H1 (cell line): ENCODE measurements at regions not wholly inside any gene's neighbourhood (a gene's known extent, or its start where the extent isn't known, plus 50 kb on each side); places are given as distances from the start of the nearest gene placed in this dataset.

Experiments
- CTCF ChIA-PET: fragments of 300-600 bp; sonication (Branson Sonifier 250); formaldehyde crosslinking; loops from one replicate; lab custom pipeline; 2021; ENCODE audit not compliant: partially characterized antibody; lab: Charles Lee
- POLR2A ChIA-PET: fragments of 300-600 bp; sonication (Branson Sonifier 250); formaldehyde crosslinking; loops from one replicate; lab custom pipeline; 2021; ENCODE audit warnings: inconsistent platforms; ENCODE audit not compliant: partially characterized antibody; lab: Charles Lee
- DNase-seq, 2 experiments: peaks; one replicate each; pipeline versions ENCODE4 v3.0.0 to v3.0.0-alpha.2; 2010 to 2022; ENCODE audit warnings: low spot score in 2 of 2, low read depth in 1 of 2, mixed read lengths in 1 of 2
- FAIRE-seq: peaks from 2 replicates; lab custom pipeline; 2011; peaks lifted over from hg19 to GRCh38; lab: Jason Lieb, UNC
- H2AFZ ChIP-seq: 2 replicates; pipeline ENCODE4 v1.8.1; 2012; ENCODE audit warnings: low read length, inconsistent platforms
- H2AK5ac ChIP-seq: 2 replicates; pipeline ENCODE4 v1.6.1; 2013; ENCODE audit warnings: low read depth, low read length
- H2BK120ac ChIP-seq: replicated peaks from 2 replicates; pipeline ENCODE3; 2013; ENCODE audit warnings: low read depth, low read length, inconsistent platforms
- H2BK12ac ChIP-seq: 2 replicates; pipeline ENCODE4 v1.6.1; 2013; ENCODE audit warnings: low read depth, low read length
- H2BK15ac ChIP-seq: 2 replicates; pipeline ENCODE4 v1.6.1; 2013; ENCODE audit warnings: low read length
- H2BK20ac ChIP-seq: 2 replicates; pipeline ENCODE4 v1.6.1; 2013; ENCODE audit warnings: low read length
- H2BK5ac ChIP-seq: 2 replicates; pipeline ENCODE4 v1.6.1; 2013; ENCODE audit warnings: low read depth, low read length
- H3K14ac ChIP-seq: 2 replicates; pipeline ENCODE4 v1.6.1; 2013; ENCODE audit warnings: inconsistent platforms; ENCODE audit not compliant: insufficient read length
- H3K18ac ChIP-seq: 2 replicates; pipeline ENCODE4 v1.6.1; 2013; ENCODE audit warnings: low read length; ENCODE audit errors: extremely low read depth
- H3K23ac ChIP-seq: 2 replicates; pipeline ENCODE4 v1.6.1; 2013; ENCODE audit warnings: inconsistent platforms; ENCODE audit not compliant: insufficient read length
- H3K23me2 ChIP-seq: 2 replicates; pipeline ENCODE4 v1.6.1; 2013; ENCODE audit warnings: low read depth, low read length
- H3K27ac ChIP-seq: 2 replicates; pipeline ENCODE4 v1.6.1; 2011; ENCODE audit warnings: low read depth, low read length, inconsistent platforms
- H3K27me3 ChIP-seq, 4 experiments: replicated peaks in 1 of 4; 1 replicate in 1 of 4; 2 replicates in 3 of 4; pipeline versions ENCODE4 v1.6.1 to v1.8.1; 2011 to 2013; ENCODE audit warnings: low read length in 3 of 4, mild to moderate bottlenecking in 3 of 4, inconsistent platforms in 2 of 4, mixed read lengths in 2 of 4, moderate library complexity in 1 of 4; ENCODE audit not compliant: control insufficient read depth in 3 of 4, insufficient read depth in 3 of 4; ENCODE audit errors: extremely low read depth in 1 of 4
- H3K36me3 ChIP-seq, 4 experiments: 2 replicates each; pipeline versions ENCODE4 v1.6.1 to v1.8.1; 2011 to 2013; ENCODE audit warnings: mild to moderate bottlenecking in 4 of 4, low read length in 3 of 4, moderate library complexity in 2 of 4, control low read depth in 1 of 4, inconsistent platforms in 1 of 4; ENCODE audit not compliant: insufficient read depth in 4 of 4, control insufficient read depth in 2 of 4
- H3K4ac ChIP-seq: replicated peaks from 2 replicates; pipeline ENCODE3; 2013; ENCODE audit warnings: low read length, low read depth, mixed read lengths, inconsistent platforms; ENCODE audit not compliant: insufficient read length
- H3K4me1 ChIP-seq, 4 experiments: replicated peaks in 1 of 4; 1 replicate in 1 of 4; 2 replicates in 3 of 4; pipeline versions ENCODE4 v1.6.1 to v1.8.1; 2011 to 2013; ENCODE audit warnings: low read length in 3 of 4, inconsistent platforms in 2 of 4, mixed read lengths in 1 of 4; ENCODE audit not compliant: insufficient read depth in 4 of 4, control insufficient read depth in 3 of 4
- H3K4me2 ChIP-seq, 2 experiments: 2 replicates each; pipeline versions ENCODE4 v1.6.1 to v1.8.1; 2011 to 2013; ENCODE audit warnings: low read depth in 2 of 2, low read length in 2 of 2, control low read depth in 1 of 2, inconsistent platforms in 1 of 2, mild to moderate bottlenecking in 1 of 2; ENCODE audit not compliant: insufficient read depth in 1 of 2
- H3K4me3 ChIP-seq, 4 experiments: fragments of 200-600, 300-600 bp in 1 of 4; sonication (generic), shearing (Covaris generic), sonication (Bioruptor Twin) in 1 of 4; 2 replicates each; pipeline versions ENCODE4 v1.5.1 to v1.8.1; 2011 to 2016; ENCODE audit warnings: low read length in 4 of 4, low read depth in 3 of 4, control low read depth in 2 of 4, inconsistent platforms in 2 of 4, mild to moderate bottlenecking in 2 of 4, mixed read lengths in 1 of 4, moderate library complexity in 1 of 4; ENCODE audit not compliant: insufficient read depth in 2 of 4; ENCODE audit errors: extremely low read depth in 1 of 4
- H3K56ac ChIP-seq: replicated peaks from 2 replicates; pipeline ENCODE3; 2013; ENCODE audit warnings: low read depth, mild to moderate bottlenecking, mixed read lengths, low read length, inconsistent platforms; ENCODE audit not compliant: insufficient read length
- H3K79me1 ChIP-seq: 2 replicates; pipeline ENCODE4 v1.6.1; 2013; ENCODE audit warnings: low read depth, low read length, control low read depth
- H3K79me2 ChIP-seq, 2 experiments: 2 replicates each; pipeline versions ENCODE4 v1.6.1 to v1.8.1; 2012 to 2013; ENCODE audit warnings: low read length in 2 of 2, mild to moderate bottlenecking in 2 of 2, inconsistent platforms in 1 of 2; ENCODE audit not compliant: insufficient read depth in 2 of 2, control insufficient read depth in 1 of 2
- H3K9ac ChIP-seq, 4 experiments: replicated peaks in 1 of 4; 1 replicate in 1 of 4; 2 replicates in 3 of 4; pipeline versions ENCODE4 v1.6.1 to v1.8.1; 2011 to 2013; ENCODE audit warnings: low read depth in 3 of 4, low read length in 3 of 4, control low read depth in 2 of 4, mild to moderate bottlenecking in 2 of 4, moderate library complexity in 2 of 4, inconsistent platforms in 1 of 4; ENCODE audit errors: extremely low read depth in 1 of 4
- H3K9me3 ChIP-seq, 2 experiments: 2 replicates each; pipeline versions ENCODE4 v1.6.1 to v1.8.1; 2012 to 2013; ENCODE audit warnings: mild to moderate bottlenecking in 2 of 2, moderate library complexity in 2 of 2, control low read depth in 1 of 2, inconsistent platforms in 1 of 2, low read depth in 1 of 2, low read length in 1 of 2, mixed read lengths in 1 of 2; ENCODE audit not compliant: insufficient read depth in 2 of 2
- H4K20me1 ChIP-seq, 2 experiments: replicated peaks in 1 of 2; 2 replicates each; pipeline versions ENCODE3 to v1.8.1; 2011 to 2013; ENCODE audit warnings: inconsistent platforms in 2 of 2, low read length in 2 of 2, mild to moderate bottlenecking in 1 of 2; ENCODE audit not compliant: insufficient read depth in 2 of 2, control insufficient read depth in 1 of 2
- H4K5ac ChIP-seq: 2 replicates; pipeline ENCODE4 v1.6.1; 2013; ENCODE audit warnings: low read length, low read depth, mixed read lengths, inconsistent platforms; ENCODE audit not compliant: insufficient read length
- H4K8ac ChIP-seq: 2 replicates; pipeline ENCODE4 v1.8.0; 2013; ENCODE audit warnings: mild to moderate bottlenecking, moderate library complexity, low read length, inconsistent platforms; ENCODE audit not compliant: insufficient read depth; ENCODE audit errors: extremely low read depth
- H4K91ac ChIP-seq: replicated peaks from 2 replicates; pipeline ENCODE3; 2013; ENCODE audit warnings: low read length, mixed read lengths, inconsistent platforms; ENCODE audit not compliant: insufficient read length
- ASH2L ChIP-seq: fragments of 200-600, 300-600 bp; sonication (generic); IDR thresholded peaks from one replicate; pipeline ENCODE4 v1.7.1; 2017; ENCODE audit warnings: low read length
- EZH2 ChIP-seq: fragments of 200-600 bp; sonication (generic); IDR thresholded peaks from 2 replicates; pipeline ENCODE4 v1.7.1; 2012; ENCODE audit warnings: low read depth, mild to moderate bottlenecking, moderate library complexity, low read length, inconsistent platforms; ENCODE audit not compliant: severe bottlenecking
- GTF2F1 ChIP-seq: IDR thresholded peaks from 2 replicates; pipeline ENCODE4 v1.6.1; 2012; ENCODE audit warnings: low read depth, low read length, improper control_type of control experiment, borderline replicate concordance
- HDAC6 ChIP-seq: IDR thresholded peaks from one replicate; pipeline ENCODE4 v1.7.1; 2012; ENCODE audit warnings: low read depth, mild to moderate bottlenecking, inconsistent platforms, low read length, moderate library complexity
- JUND ChIP-seq: IDR thresholded peaks from 2 replicates; pipeline ENCODE4 v1.6.1; 2011; ENCODE audit warnings: mild to moderate bottlenecking, improper control_type of control experiment, low read length
- KDM1A ChIP-seq: fragments of 200-600, 300-600 bp; sonication (generic); IDR thresholded peaks from 2 replicates; pipeline ENCODE4 v1.7.1; 2016; ENCODE audit warnings: mild to moderate bottlenecking, low read length, borderline replicate concordance
- POLR2AphosphoS5 ChIP-seq: IDR thresholded peaks from 2 replicates; pipeline ENCODE4 v1.6.1; 2011; ENCODE audit warnings: low read depth, low read length
- POU5F1 ChIP-seq: IDR thresholded peaks from 2 replicates; pipeline ENCODE4 v1.6.1; 2011; ENCODE audit warnings: low read depth, mild to moderate bottlenecking, low read length, moderate library complexity
- RNF2 ChIP-seq: fragments of 200-900, 300-1000 bp; sonication (generic); IDR thresholded peaks from 2 replicates; pipeline ENCODE4 v1.7.1; 2016; ENCODE audit warnings: borderline replicate concordance, low read depth, mild to moderate bottlenecking, antibody characterized with exemption, low read length; ENCODE audit not compliant: poor library complexity, severe bottlenecking; ENCODE audit errors: missing control alignments
- RXRA ChIP-seq: IDR thresholded peaks from 2 replicates; pipeline ENCODE4 v1.6.1; 2011; ENCODE audit warnings: low read depth, mild to moderate bottlenecking, low read length, moderate library complexity; ENCODE audit not compliant: insufficient read depth
- WGBS, 2 experiments: shearing (Covaris generic) in 1 of 2; methylation state at CpG; one replicate each; pipeline versions ENCODE4 v1.1.6 to v1.1.7; 2013 to 2015; ENCODE audit warnings: low lambda C conversion rate in 2 of 2, mixed read lengths in 2 of 2, inconsistent platforms in 1 of 2, low coverage in 1 of 2, missing lambda C conversion rate in 1 of 2; ENCODE audit not compliant: insufficient replicate concordance in 2 of 2, insufficient coverage in 1 of 2, insufficient read length in 1 of 2; ENCODE audit errors: extremely low coverage in 1 of 2, missing lambda C conversion rate in 1 of 2; 5-methylcytosine and 5-hydroxymethylcytosine counted together

GRCh38 chr4:177798161-177798560 lies 355.9 kb upstream of the AGA start:
- WGBS, 2 experiments = 0% methylated on average over 1 of the region's 1 CpG; no CpG with 5 or more reads in 1 of the 2 experiments
- Histone ChIP-seq H3K9me3 (no peaks in the 10 kb centered on the region), H4K20me1 (no peaks in the 10 kb centered on the region), H3K79me1 (no peaks in the 10 kb centered on the region), H2BK12ac (no peak overlapping the region), H3K18ac (no peak overlapping the region), H3K14ac (no peak overlapping the region), H4K5ac (no peak overlapping the region), H3K4me1 (no peaks in the 10 kb centered on the region), H3K79me2 (no peaks in the 10 kb centered on the region), H2AFZ (no peak overlapping the region), H3K4ac (no peak overlapping the region), H2BK120ac (no peak overlapping the region), H4K8ac (no peak overlapping the region), H3K56ac (no peak overlapping the region), H3K23me2 (no peaks in the 10 kb centered on the region), H3K9ac (no peak overlapping the region), H3K23ac (no peak overlapping the region), H3K4me3 (no peak overlapping the region), H2BK5ac (no peak overlapping the region), H3K36me3 (no peaks in the 10 kb centered on the region), H3K27me3 (no peaks in the 10 kb centered on the region), H3K4me2 (no peak overlapping the region), H2AK5ac (no peak overlapping the region), H4K91ac (no peak overlapping the region), H2BK15ac (no peak overlapping the region), H2BK20ac (no peak overlapping the region), H3K27ac (no peak overlapping the region)
- no peak for DNase-seq
- TF ChIP-seq RXRA = no peak
- no peak for TF ChIP-seq POLR2AphosphoS5
- TF ChIP-seq KDM1A = no peak
- TF ChIP-seq POU5F1 = no peak
- TF ChIP-seq EZH2 = no peak
- no peak for TF ChIP-seq ASH2L
- no peak for TF ChIP-seq JUND
- no peak for TF ChIP-seq RNF2
- no peak for TF ChIP-seq HDAC6
- TF ChIP-seq GTF2F1 = no peak
- POLR2A ChIA-PET = no interaction called here
- CTCF ChIA-PET = no interaction called here
- FAIRE-seq = no peak
